K562 (cell line): ENCODE measurements at regions not wholly inside any gene's neighbourhood (a gene's known extent, or its start where the extent isn't known, plus 50 kb on each side); places are given as distances from the start of the nearest gene placed in this dataset.

ENCODE experiments used
- ATAC-seq: fragments of 200-7000 bp; cut with Tn5 transposase; 3 replicates; pipeline ENCODE4 v1.9.1; 2020; ENCODE audit warnings: moderate library complexity
- BruUV-seq: library from RNA; stranded (reverse); fragments of 400-500 nt; replicated peaks from 2 replicates; lab custom pipeline; 2021; lab: Mats Ljungman, UMichigan
- CTCF ChIA-PET: fragments of 300-600 bp; formaldehyde crosslinking; extraction: SDS; loops from one replicate; lab custom pipeline; 2021; ENCODE audit warnings: low intra/inter-chr PET ratio; lab: Yijun Ruan, JAX
- POLR2A ChIA-PET: fragments of 300-600, 350-650 bp; sonication (Branson Sonifier 250); formaldehyde crosslinking; extraction: SDS; loops from one replicate; lab custom pipeline; 2021; ENCODE audit warnings: antibody characterized with exemption, inconsistent platforms; lab: Yijun Ruan, JAX
- DNase-seq, 4 experiments: peaks; one replicate each; pipeline versions ENCODE4 v3.0.0 to v3.0.0-alpha.2; 2011 to 2018; ENCODE audit warnings: low spot score in 3 of 4, mixed read lengths in 3 of 4; ENCODE audit errors: extremely low read depth in 1 of 4
- FAIRE-seq: peaks from 2 replicates; lab custom pipeline; 2011; peaks lifted over from hg19 to GRCh38; lab: Jason Lieb, UNC
- H2AFZ ChIP-seq: 2 replicates; pipeline ENCODE4 v1.6.0; 2011; ENCODE audit warnings: low read depth, low read length, control low read depth, inconsistent platforms
- H3K27ac ChIP-seq: fragments of 200-600 bp; 3 replicates; pipeline ENCODE4 v1.8.0; 2011; ENCODE audit warnings: low read depth, mild to moderate bottlenecking, control low read depth, inconsistent platforms, low read length, moderate library complexity, mixed read lengths; ENCODE audit errors: extremely low read depth
- H3K27me3 ChIP-seq, 2 experiments: fragments of 300-600 bp in 1 of 2; 2 replicates in 1 of 2; 3 replicates in 1 of 2; pipeline versions ENCODE4 v1.6.0 to v1.8.0; 2011; ENCODE audit warnings: inconsistent platforms in 2 of 2, low read length in 2 of 2, mild to moderate bottlenecking in 1 of 2, mixed read lengths in 1 of 2, moderate library complexity in 1 of 2; ENCODE audit not compliant: control insufficient read depth in 2 of 2, insufficient read depth in 2 of 2
- H3K36me3 ChIP-seq: fragments of 300-600 bp; 3 replicates; pipeline ENCODE4 v1.8.0; 2011; ENCODE audit warnings: mild to moderate bottlenecking, low read length, inconsistent platforms; ENCODE audit not compliant: control insufficient read depth, insufficient read depth
- H3K4me1 ChIP-seq, 2 experiments: fragments of 200-600 bp in 1 of 2; replicated peaks in 1 of 2; 2 replicates in 1 of 2; 3 replicates in 1 of 2; pipeline versions ENCODE4 v1.5.1 to v1.8.0; 2011; ENCODE audit warnings: inconsistent platforms in 2 of 2, low read length in 2 of 2, mild to moderate bottlenecking in 1 of 2, mixed read lengths in 1 of 2, moderate library complexity in 1 of 2; ENCODE audit not compliant: control insufficient read depth in 2 of 2, insufficient read depth in 2 of 2
- H3K4me2 ChIP-seq: 2 replicates; pipeline ENCODE4 v1.6.1; 2011; ENCODE audit warnings: low read length, control low read depth, inconsistent platforms, mixed read lengths; ENCODE audit not compliant: insufficient read depth
- H3K4me3 ChIP-seq: fragments of 200-600 bp; sonication (generic), shearing (Covaris generic); 2 replicates; pipeline ENCODE4 v1.5.1; 2016; ENCODE audit warnings: control low read depth, inconsistent platforms
- H3K79me2 ChIP-seq: fragments of 200-600 bp; 3 replicates; pipeline ENCODE4 v1.8.0; 2011; ENCODE audit warnings: low read length, inconsistent platforms; ENCODE audit not compliant: control insufficient read depth, insufficient read depth
- H3K9ac ChIP-seq, 2 experiments: 2 replicates each; pipeline versions ENCODE4 v1.6.0 to v1.6.1; 2011; ENCODE audit warnings: low read depth in 2 of 2, low read length in 2 of 2, control low read depth in 1 of 2, inconsistent platforms in 1 of 2, mild to moderate bottlenecking in 1 of 2, mixed read lengths in 1 of 2; ENCODE audit not compliant: insufficient read depth in 1 of 2
- H3K9me1 ChIP-seq: one replicate; pipeline ENCODE4 v1.6.0; 2011; ENCODE audit warnings: inconsistent platforms, mild to moderate bottlenecking, low read length, moderate library complexity; ENCODE audit not compliant: control insufficient read depth, insufficient read depth
- H3K9me3 ChIP-seq: replicated peaks from 2 replicates; pipeline ENCODE4 v1.5.1; 2011; ENCODE audit warnings: low read depth, low read length, inconsistent platforms; ENCODE audit not compliant: control insufficient read depth, insufficient read depth
- H4K20me1 ChIP-seq: replicated peaks from 2 replicates; pipeline ENCODE4 v1.6.1; 2011; ENCODE audit warnings: low read length, inconsistent platforms, mixed read lengths; ENCODE audit not compliant: control insufficient read depth, insufficient read depth
- FUS ChIP-seq: fragments of 200-400 bp; formaldehyde crosslinking; optimal IDR thresholded peaks from 2 replicates; pipeline ENCODE3; 2017; ENCODE audit warnings: low read depth, low read length
- HNRNPL ChIP-seq: fragments of 200-400 bp; formaldehyde crosslinking; IDR thresholded peaks from 2 replicates; pipeline ENCODE4 v1.6.1; 2017; ENCODE audit warnings: low read depth, mild to moderate bottlenecking, low read length
- MCM5 ChIP-seq: fragments of 450-650 bp; IDR thresholded peaks from 2 replicates; pipeline ENCODE4 v1.6.1; 2016; ENCODE audit warnings: low read depth
- MTA3 ChIP-seq: fragments of 450-650 bp; formaldehyde crosslinking; IDR thresholded peaks from 2 replicates; pipeline ENCODE4 v1.6.1; 2017; ENCODE audit warnings: mild to moderate bottlenecking, borderline replicate concordance
- NCOA6 ChIP-seq: fragments of 450-650 bp; IDR thresholded peaks from 2 replicates; pipeline ENCODE4 v1.6.1; 2017; ENCODE audit warnings: mild to moderate bottlenecking
- SAFB ChIP-seq: fragments of 200-400 bp; formaldehyde crosslinking; IDR thresholded peaks from 2 replicates; pipeline ENCODE4 v1.6.1; 2017; ENCODE audit warnings: low read depth, low read length, borderline replicate concordance
- ZEB2 ChIP-seq: fragments of 450-650 bp; IDR thresholded peaks from 2 replicates; pipeline ENCODE4 v1.6.1; 2016
- ZNF23 ChIP-seq: fragments of 250-450 bp; sonication (Bioruptor Pico); IDR thresholded peaks from 2 replicates; pipeline ENCODE4 v1.4.0; 2020; ENCODE audit warnings: mild to moderate bottlenecking
- ZNF561 ChIP-seq: fragments of 450-650 bp; formaldehyde crosslinking; conservative IDR thresholded peaks from 2 replicates; pipeline ENCODE4 v1.4.0; 2020; ENCODE audit warnings: mild to moderate bottlenecking, moderate library complexity
- ZNF699 ChIP-seq: fragments of 250-450 bp; sonication (Bioruptor Pico); IDR thresholded peaks from 2 replicates; pipeline ENCODE4 v1.8.0; 2021; ENCODE audit warnings: mild to moderate bottlenecking, moderate library complexity; ENCODE audit not compliant: insufficient replicate concordance
- ZSCAN29 ChIP-seq: fragments of 450-650 bp; IDR thresholded peaks from 2 replicates; pipeline ENCODE4 v1.6.1; 2017
- WGBS: fragments of 100-300 bp; shearing (Covaris generic); methylation state at CpG from one replicate; pipeline ENCODE4 v1.1.6; 2016; ENCODE audit warnings: low coverage, mixed read lengths; ENCODE audit not compliant: insufficient coverage; ENCODE audit errors: missing lambda C conversion rate; 5-methylcytosine and 5-hydroxymethylcytosine counted together
- in situ Hi-C: fragments of 300-500 bp; cut with MboI; formaldehyde crosslinking; loops from 4 replicates; pipeline ENCODE4 v1.15.0; 2018; ENCODE audit warnings: inconsistent platforms, mixed read lengths
- intact Hi-C: fragments of 100-400 bp; cut with micrococcal nuclease; formaldehyde crosslinking; loops from 2 replicates; pipeline ENCODE4 v1.14.2; 2022
- TF ChIP-seq, protein P1 (sequence below): fragments of 450-650 bp; formaldehyde crosslinking; IDR thresholded peaks from 2 replicates; pipeline ENCODE4 v1.4.0; 2020; ENCODE audit warnings: mild to moderate bottlenecking, mixed read lengths
- TF ChIP-seq, protein P2 (sequence below): fragments of 250-450 bp; sonication (Bioruptor Pico); IDR thresholded peaks from 2 replicates; pipeline ENCODE4 v1.4.0; 2020; ENCODE audit warnings: mild to moderate bottlenecking
- TF ChIP-seq, protein P3 (sequence below): IDR thresholded peaks from 3 replicates; pipeline ENCODE4 v1.6.1; 2011; ENCODE audit warnings: borderline replicate concordance, mild to moderate bottlenecking, moderate library complexity; ENCODE audit not compliant: insufficient read length; ENCODE audit errors: extremely low read depth

DNA sequence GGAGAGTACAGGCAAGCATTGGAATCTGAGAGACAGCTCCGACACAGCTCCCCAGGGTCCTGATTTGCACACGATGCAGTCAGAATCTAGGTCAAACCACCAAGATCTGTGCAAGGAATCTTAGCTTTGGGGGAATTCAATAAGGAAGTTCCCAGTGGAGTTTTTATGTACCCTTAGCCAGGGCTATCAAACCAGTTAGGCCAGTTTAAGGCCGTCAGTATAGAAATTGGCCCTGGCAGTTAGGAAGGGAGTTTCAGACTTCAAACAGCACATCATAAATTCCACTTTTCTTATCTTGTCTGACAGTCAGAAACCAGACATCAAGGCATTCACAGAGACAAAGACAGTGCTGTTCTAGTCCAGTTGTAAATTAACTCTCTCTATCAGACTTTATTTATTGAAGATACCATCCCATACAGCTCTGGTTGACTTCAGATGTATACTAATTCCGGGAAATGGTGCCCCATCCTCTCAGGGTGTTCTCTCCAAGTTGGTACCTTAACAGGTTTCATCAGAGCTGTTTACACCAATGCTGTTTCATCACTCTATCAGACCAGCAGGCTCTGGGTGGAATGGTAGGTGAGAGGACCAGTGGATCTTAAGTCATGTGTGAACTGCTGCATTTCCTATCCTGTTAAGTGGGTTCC lies 157.5 kb upstream of the ATF7IP start:
- Histone ChIP-seq H3K9ac (no peak overlapping the region), H3K27me3 (no peaks in the 10 kb centered on the region)
- no peak for FAIRE-seq

More for the DNA sequence above, 157.5 kb upstream of the ATF7IP start:
- Histone ChIP-seq H3K4me1 (peaks cover 0 to 3% of the 10 kb centered on the region in 2 experiments; a peak in 2 of 5 replicates), H3K36me3 (no peaks in the 10 kb centered on the region), H3K27ac (no peak overlapping the region), H4K20me1 (no peaks in the 10 kb centered on the region), H2AFZ (no peak overlapping the region), H3K9me3 (no peaks in the 10 kb centered on the region), H3K9me1 (no peaks in the 10 kb centered on the region), H3K4me3 (no peak overlapping the region), H3K4me2 (no peak overlapping the region), H3K79me2 (no peaks in the 10 kb centered on the region)
- 11% methylated on average over 4 of the region's 4 CpGs for WGBS
- POLR2A ChIA-PET = interaction anchor here (0.6 kb wide), 1 partner anchor 361 kb away, joined by 3 read pairs; no protein-coding TSS in a partner anchor
- TF ChIP-seq ZEB2 (no peak), ZNF561 (CRISPR knock-in tag) (no peak), ZNF23 (CRISPR knock-in tag) (no peak), FUS (no peak), SAFB (no peak), NCOA6 (no peak), ZSCAN29 (no peak), MCM5 (no peak), MTA3 (no peak), ZNF699 (CRISPR knock-in tag) (no peak), HNRNPL (no peak)
- TF ChIP-seq, protein P1, sequence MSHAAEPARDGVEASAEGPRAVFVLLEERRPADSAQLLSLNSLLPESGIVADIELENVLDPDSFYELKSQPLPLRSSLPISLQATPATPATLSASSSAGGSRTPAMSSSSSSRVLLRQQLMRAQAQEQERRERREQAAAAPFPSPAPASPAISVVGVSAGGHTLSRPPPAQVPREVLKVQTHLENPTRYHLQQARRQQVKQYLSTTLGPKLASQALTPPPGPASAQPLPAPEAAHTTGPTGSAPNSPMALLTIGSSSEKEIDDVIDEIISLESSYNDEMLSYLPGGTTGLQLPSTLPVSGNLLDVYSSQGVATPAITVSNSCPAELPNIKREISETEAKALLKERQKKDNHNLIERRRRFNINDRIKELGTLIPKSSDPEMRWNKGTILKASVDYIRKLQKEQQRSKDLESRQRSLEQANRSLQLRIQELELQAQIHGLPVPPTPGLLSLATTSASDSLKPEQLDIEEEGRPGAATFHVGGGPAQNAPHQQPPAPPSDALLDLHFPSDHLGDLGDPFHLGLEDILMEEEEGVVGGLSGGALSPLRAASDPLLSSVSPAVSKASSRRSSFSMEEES (CRISPR knock-in tag) = no peak
- TF ChIP-seq, protein P2, sequence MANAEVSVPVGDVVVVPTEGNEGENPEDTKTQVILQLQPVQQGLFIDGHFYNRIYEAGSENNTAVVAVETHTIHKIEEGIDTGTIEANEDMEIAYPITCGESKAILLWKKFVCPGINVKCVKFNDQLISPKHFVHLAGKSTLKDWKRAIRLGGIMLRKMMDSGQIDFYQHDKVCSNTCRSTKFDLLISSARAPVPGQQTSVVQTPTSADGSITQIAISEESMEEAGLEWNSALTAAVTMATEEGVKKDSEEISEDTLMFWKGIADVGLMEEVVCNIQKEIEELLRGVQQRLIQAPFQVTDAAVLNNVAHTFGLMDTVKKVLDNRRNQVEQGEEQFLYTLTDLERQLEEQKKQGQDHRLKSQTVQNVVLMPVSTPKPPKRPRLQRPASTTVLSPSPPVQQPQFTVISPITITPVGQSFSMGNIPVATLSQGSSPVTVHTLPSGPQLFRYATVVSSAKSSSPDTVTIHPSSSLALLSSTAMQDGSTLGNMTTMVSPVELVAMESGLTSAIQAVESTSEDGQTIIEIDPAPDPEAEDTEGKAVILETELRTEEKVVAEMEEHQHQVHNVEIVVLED (CRISPR knock-in tag) = no peak
- TF ChIP-seq, protein P3, sequence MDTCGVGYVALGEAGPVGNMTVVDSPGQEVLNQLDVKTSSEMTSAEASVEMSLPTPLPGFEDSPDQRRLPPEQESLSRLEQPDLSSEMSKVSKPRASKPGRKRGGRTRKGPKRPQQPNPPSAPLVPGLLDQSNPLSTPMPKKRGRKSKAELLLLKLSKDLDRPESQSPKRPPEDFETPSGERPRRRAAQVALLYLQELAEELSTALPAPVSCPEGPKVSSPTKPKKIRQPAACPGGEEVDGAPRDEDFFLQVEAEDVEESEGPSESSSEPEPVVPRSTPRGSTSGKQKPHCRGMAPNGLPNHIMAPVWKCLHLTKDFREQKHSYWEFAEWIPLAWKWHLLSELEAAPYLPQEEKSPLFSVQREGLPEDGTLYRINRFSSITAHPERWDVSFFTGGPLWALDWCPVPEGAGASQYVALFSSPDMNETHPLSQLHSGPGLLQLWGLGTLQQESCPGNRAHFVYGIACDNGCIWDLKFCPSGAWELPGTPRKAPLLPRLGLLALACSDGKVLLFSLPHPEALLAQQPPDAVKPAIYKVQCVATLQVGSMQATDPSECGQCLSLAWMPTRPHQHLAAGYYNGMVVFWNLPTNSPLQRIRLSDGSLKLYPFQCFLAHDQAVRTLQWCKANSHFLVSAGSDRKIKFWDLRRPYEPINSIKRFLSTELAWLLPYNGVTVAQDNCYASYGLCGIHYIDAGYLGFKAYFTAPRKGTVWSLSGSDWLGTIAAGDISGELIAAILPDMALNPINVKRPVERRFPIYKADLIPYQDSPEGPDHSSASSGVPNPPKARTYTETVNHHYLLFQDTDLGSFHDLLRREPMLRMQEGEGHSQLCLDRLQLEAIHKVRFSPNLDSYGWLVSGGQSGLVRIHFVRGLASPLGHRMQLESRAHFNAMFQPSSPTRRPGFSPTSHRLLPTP = no peak
- intact Hi-C loops = no loop called here
- CTCF ChIA-PET = no interaction called here
- DNase-seq (no peak), ATAC-seq (no peak)
- no TSS peak for BruUV-seq
- in situ Hi-C loops = loop anchor here (25.0 kb wide), 1 partner anchor 754 kb away; the partner anchor contains the start of genes ARHGDIB and PDE6H
